ENCODE measurements at regions not wholly inside any gene's neighbourhood (a gene's known extent, or its start where the extent isn't known, plus 50 kb on each side); places are given as distances from the start of the nearest gene placed in this dataset.

DNA sequence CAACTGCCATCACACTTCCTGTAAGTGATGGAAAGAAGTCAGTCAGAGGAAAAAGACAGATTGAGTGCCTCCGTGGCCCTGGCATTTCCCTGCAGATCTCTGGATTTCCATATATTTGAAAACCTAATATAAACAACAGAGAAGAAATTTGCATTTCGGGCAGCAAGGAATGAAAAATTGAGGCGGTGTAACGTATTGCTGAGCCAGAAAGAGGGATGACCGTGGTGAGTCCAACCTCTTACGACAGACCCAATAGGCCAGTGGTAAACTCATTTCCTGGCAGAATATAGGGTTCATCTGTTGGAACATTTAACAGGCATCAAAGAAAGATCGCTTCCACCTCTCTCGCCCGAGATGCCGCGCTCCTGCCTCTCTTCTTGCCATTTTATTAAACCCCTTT, 336.5 kb downstream of the MIAT start:
- TF ChIP-seq, protein P1, sequence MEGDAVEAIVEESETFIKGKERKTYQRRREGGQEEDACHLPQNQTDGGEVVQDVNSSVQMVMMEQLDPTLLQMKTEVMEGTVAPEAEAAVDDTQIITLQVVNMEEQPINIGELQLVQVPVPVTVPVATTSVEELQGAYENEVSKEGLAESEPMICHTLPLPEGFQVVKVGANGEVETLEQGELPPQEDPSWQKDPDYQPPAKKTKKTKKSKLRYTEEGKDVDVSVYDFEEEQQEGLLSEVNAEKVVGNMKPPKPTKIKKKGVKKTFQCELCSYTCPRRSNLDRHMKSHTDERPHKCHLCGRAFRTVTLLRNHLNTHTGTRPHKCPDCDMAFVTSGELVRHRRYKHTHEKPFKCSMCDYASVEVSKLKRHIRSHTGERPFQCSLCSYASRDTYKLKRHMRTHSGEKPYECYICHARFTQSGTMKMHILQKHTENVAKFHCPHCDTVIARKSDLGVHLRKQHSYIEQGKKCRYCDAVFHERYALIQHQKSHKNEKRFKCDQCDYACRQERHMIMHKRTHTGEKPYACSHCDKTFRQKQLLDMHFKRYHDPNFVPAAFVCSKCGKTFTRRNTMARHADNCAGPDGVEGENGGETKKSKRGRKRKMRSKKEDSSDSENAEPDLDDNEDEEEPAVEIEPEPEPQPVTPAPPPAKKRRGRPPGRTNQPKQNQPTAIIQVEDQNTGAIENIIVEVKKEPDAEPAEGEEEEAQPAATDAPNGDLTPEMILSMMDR (conservative IDR thresholded peaks at IDR 0.05), result no peak
- peaks cover 12% of the 10 kb centered on the region for H3K27me3 Mint-ChIP-seq (ENCODE audit: low read depth)
- H3K9me3 Mint-ChIP-seq, result no peaks in the 10 kb centered on the region
- H3K36me3 Mint-ChIP-seq (ENCODE audit: low read depth), result no peaks in the 10 kb centered on the region
- DNase-seq (ENCODE audit: low read depth, low spot score), result no peak
- H3K4me3 Mint-ChIP-seq, result no peak overlapping the region
- H3K27ac Mint-ChIP-seq (ENCODE audit: unreplicated experiment), result no peak overlapping the region
- H3K4me1 Mint-ChIP-seq, result no peaks in the 10 kb centered on the region

DNA sequence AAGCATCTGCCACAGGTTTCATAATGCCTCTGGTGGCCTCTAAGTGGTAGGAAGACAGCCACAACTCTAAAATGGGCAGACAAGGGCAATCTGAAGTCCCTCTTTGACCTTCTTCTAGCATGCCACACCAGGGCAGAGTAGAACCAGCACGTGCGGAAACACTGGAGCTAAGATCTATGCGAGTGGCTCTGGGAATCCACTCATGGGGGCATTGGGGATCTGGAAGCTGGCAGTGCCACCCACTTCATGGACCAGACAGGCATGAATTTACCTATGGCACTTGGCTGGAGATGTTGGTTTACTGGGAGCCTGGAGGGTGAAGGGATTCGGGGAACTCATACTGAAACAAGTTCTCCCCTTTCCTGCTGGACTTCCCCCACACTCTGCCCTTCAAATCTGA, 337.4 kb downstream of the MIAT start:
- Mint-ChIP-seq H3K4me1 (no peaks in the 10 kb centered on the region), H3K27ac (ENCODE audit: unreplicated experiment) (no peak overlapping the region), H3K4me3 (no peak overlapping the region), H3K36me3 (ENCODE audit: low read depth) (no peaks in the 10 kb centered on the region), H3K9me3 (no peaks in the 10 kb centered on the region), H3K27me3 (ENCODE audit: low read depth) (peaks cover 13% of the 10 kb centered on the region)
- no peak for DNase-seq (ENCODE audit: low read depth, low spot score)
- TF ChIP-seq, protein P1 (conservative IDR thresholded peaks at IDR 0.05), result no peak

DNA sequence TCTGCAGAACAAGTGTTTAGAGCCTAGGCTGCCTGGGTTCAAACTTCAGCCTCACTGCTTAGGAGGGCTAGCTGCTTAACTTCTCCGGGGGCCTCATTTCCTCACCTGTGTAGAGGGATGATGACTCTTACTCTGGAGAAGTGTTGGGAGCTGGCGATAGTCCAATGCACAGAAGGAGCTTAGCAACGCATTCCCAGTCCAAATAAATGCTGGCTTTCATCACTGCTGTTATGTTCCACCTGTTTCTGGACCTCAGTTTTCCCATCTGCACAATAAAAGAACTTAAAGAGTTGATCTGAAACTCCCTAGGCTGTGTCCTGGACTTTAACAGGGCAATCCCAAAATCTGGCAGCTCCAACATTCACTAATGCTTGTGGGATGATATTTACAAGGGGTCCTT, 337.8 kb downstream of the MIAT start:
- TF ChIP-seq, protein P1 (conservative IDR thresholded peaks at IDR 0.05), result no peak
- DNase-seq (ENCODE audit: low read depth, low spot score), result no peak
- no peak overlapping the region for H3K27ac Mint-ChIP-seq (ENCODE audit: unreplicated experiment)
- no peaks in the 10 kb centered on the region for H3K9me3 Mint-ChIP-seq
- H3K4me1 Mint-ChIP-seq, result no peaks in the 10 kb centered on the region
- no peak overlapping the region for H3K4me3 Mint-ChIP-seq
- H3K36me3 Mint-ChIP-seq (ENCODE audit: low read depth), result no peaks in the 10 kb centered on the region
- peaks cover 12% of the 10 kb centered on the region for H3K27me3 Mint-ChIP-seq (ENCODE audit: low read depth)

DNA sequence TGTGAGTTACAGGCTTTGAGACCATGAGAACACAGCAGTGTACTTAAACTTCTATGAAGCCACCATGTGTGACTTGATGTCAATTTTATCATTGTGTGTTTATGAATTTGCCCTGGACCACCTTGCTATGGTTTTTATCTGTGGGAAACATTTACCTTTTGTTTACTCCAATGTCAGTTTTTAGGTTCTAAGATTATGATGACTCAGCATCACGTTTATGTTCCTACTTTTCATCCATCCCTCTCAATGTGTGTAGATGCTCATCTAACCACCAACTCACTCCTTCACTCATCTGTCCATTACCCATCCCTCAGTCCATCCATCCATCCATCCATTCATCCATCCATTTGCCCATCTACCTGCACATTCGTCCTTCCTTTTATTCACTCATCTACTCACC, 338.8 kb downstream of the MIAT start:
- Mint-ChIP-seq H3K36me3 (ENCODE audit: low read depth) (no peaks in the 10 kb centered on the region), H3K4me3 (no peak overlapping the region), H3K27me3 (ENCODE audit: low read depth) (peaks cover 12% of the 10 kb centered on the region), H3K27ac (ENCODE audit: unreplicated experiment) (no peak overlapping the region), H3K9me3 (no peaks in the 10 kb centered on the region), H3K4me1 (no peaks in the 10 kb centered on the region)
- TF ChIP-seq, protein P1 (conservative IDR thresholded peaks at IDR 0.05), result no peak
- DNase-seq (ENCODE audit: low read depth, low spot score), result no peak

DNA sequence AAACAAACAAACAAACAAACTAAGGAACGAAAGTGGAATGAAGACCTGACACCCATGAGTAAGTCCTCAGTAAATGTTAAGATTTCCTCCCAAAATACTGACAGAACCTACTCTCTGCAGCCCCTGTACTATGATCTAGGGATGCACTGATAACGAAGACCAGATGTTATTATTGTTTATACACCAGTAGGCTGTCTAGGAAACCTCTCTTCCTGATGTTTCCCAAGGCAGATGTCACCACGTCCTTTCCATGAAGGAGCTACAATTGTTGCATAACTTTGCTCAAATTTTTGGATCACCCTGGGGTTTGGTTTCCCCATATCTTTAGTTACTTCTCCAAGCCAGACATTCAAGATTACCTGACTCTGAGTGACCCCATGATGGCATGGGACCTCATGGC, 340.7 kb downstream of the MIAT start:
- TF ChIP-seq, protein P1 (conservative IDR thresholded peaks at IDR 0.05), result no peak
- Mint-ChIP-seq H3K4me1 (peaks cover 10% of the 10 kb centered on the region), H3K36me3 (ENCODE audit: low read depth) (no peaks in the 10 kb centered on the region), H3K27me3 (ENCODE audit: low read depth) (peaks cover 12% of the 10 kb centered on the region), H3K4me3 (no peak overlapping the region), H3K27ac (ENCODE audit: unreplicated experiment) (no peak overlapping the region), H3K9me3 (no peaks in the 10 kb centered on the region)
- DNase-seq (ENCODE audit: low read depth, low spot score), result no peak

DNA sequence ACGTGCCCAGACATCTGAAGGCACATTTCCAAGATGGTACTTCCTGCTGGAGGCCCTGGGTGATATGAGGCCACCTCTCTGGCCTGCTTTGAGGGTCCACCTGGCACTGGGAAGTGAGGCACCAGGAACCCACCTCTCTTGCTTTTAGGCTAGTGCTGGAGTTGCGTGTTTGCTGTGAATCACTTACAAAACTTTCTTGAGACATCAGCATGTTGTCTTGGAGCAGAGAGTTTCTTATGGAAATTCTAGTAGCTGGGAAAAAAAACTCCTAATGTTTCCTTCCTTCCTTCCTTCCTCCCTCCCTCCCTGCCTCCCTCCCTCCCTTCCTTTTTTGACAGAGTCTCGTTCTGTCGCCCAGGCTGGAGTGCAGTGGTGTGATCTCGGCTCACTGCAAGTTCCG, 341.3 kb downstream of the MIAT start:
- peaks cover 12% of the 10 kb centered on the region for H3K27me3 Mint-ChIP-seq (ENCODE audit: low read depth)
- no peak for DNase-seq (ENCODE audit: low read depth, low spot score)
- TF ChIP-seq, protein P1 (conservative IDR thresholded peaks at IDR 0.05), result no peak
- H3K27ac Mint-ChIP-seq (ENCODE audit: unreplicated experiment), result no peak overlapping the region
- H3K36me3 Mint-ChIP-seq (ENCODE audit: low read depth), result no peaks in the 10 kb centered on the region
- H3K4me1 Mint-ChIP-seq, result peaks cover 16% of the 10 kb centered on the region
- H3K4me3 Mint-ChIP-seq, result no peak overlapping the region
- H3K9me3 Mint-ChIP-seq, result no peaks in the 10 kb centered on the region
